HL-60 (cell line): ENCODE measurements at regions not wholly inside any gene's neighbourhood (a gene's known extent, or its start where the extent isn't known, plus 50 kb on each side); places are given as distances from the start of the nearest gene placed in this dataset.

Source experiments
- DNase-seq, 2 experiments: peaks; one replicate each; pipeline ENCODE4 v3.0.0-alpha.2; 2010 to 2020; ENCODE audit warnings: low read depth in 1 of 2, low spot score in 1 of 2
- H3K27ac ChIP-seq: fragments of 250-450 bp; sonication (Bioruptor Pico); replicated peaks from 2 replicates; pipeline ENCODE4 v1.5.1; 2020; ENCODE audit warnings: mild to moderate bottlenecking, moderate library complexity
- H3K27me3 ChIP-seq: fragments of 250-450 bp; sonication (Bioruptor Pico); 2 replicates; pipeline ENCODE4 v1.5.1; 2021; ENCODE audit warnings: mild to moderate bottlenecking, moderate library complexity; ENCODE audit not compliant: insufficient read depth, poor library complexity, severe bottlenecking
- H3K4me3 ChIP-seq: replicated peaks from 2 replicates; pipeline ENCODE4 v1.5.1; 2011; ENCODE audit warnings: mild to moderate bottlenecking, control low read depth, low read length; ENCODE audit not compliant: insufficient read depth
- CTCF ChIP-seq: IDR thresholded peaks from one replicate; pipeline ENCODE4 v1.5.1; 2011; ENCODE audit warnings: low read length, control low read depth, inconsistent platforms; ENCODE audit not compliant: insufficient read depth
- GABPA ChIP-seq: IDR thresholded peaks from 2 replicates; pipeline ENCODE4 v1.6.1; 2012; ENCODE audit warnings: low read depth
- POLR2AphosphoS5 ChIP-seq: IDR thresholded peaks from 2 replicates; pipeline ENCODE4 v1.6.1; 2012; ENCODE audit warnings: low read depth
- REST ChIP-seq: IDR thresholded peaks from 2 replicates; pipeline ENCODE4 v1.6.1; 2012; ENCODE audit warnings: low read depth; ENCODE audit not compliant: insufficient replicate concordance
- SPI1 ChIP-seq: IDR thresholded peaks from 2 replicates; pipeline ENCODE4 v1.6.1; 2012; ENCODE audit warnings: low read depth, mild to moderate bottlenecking, borderline replicate concordance

GRCh38 chr21:18524097-18524880, 120.7 kb upstream of the TMPRSS15 start:
- H3K4me3 ChIP-seq, result no peak overlapping the region
- DNase-seq, result no peak
- TF ChIP-seq SPI1, result no peak
- no peak for TF ChIP-seq REST
- no peak for TF ChIP-seq CTCF
- TF ChIP-seq GABPA, result no peak
- no peak for TF ChIP-seq POLR2AphosphoS5
- H3K27me3 ChIP-seq, result no peaks in the 10 kb centered on the region
- no peak overlapping the region for H3K27ac ChIP-seq

GRCh38 chr21:18529254-18529653, 125.7 kb upstream of the TMPRSS15 start:
- no peak for DNase-seq
- Histone ChIP-seq H3K27me3 (no peaks in the 10 kb centered on the region), H3K4me3 (no peak overlapping the region), H3K27ac (no peak overlapping the region)
- no peak for TF ChIP-seq REST
- no peak for TF ChIP-seq SPI1
- TF ChIP-seq CTCF, result no peak
- TF ChIP-seq POLR2AphosphoS5, result no peak
- TF ChIP-seq GABPA, result no peak

- no peak for DNase-seq
- Histone ChIP-seq H3K27me3 (no peaks in the 10 kb centered on the region), H3K27ac (no peak overlapping the region), H3K4me3 (no peak overlapping the region)
- no peak for TF ChIP-seq REST
These were observed 138.5 kb upstream of the TMPRSS15 start for GRCh38 chr21:18542081-18542480.
